Ovary (tissue), 3 donors: ENCODE measurements at regions not wholly inside any gene's neighbourhood (a gene's known extent, or its start where the extent isn't known, plus 50 kb on each side); places are given as distances from the start of the nearest gene placed in this dataset.

Experiments
- EP300 ChIP-seq: sonication (generic); formaldehyde crosslinking; IDR thresholded peaks from one replicate; pipeline ENCODE4 v1.6.1; 2017; ENCODE audit warnings: antibody characterized with exemption
- POLR2A ChIP-seq: fragments of 450-650 bp; IDR thresholded peaks from one replicate; pipeline ENCODE4 v1.6.1; 2017; ENCODE audit warnings: antibody characterized with exemption, mild to moderate bottlenecking, moderate library complexity
- TF ChIP-seq, protein P1 (sequence below), 3 donors: fragments of 450-650 bp in 2 of 3; fragments of 200-600 bp in 1 of 3; IDR thresholded peaks; one replicate each; pipeline versions ENCODE4 v1.5.1 to v1.8.0; 2016 to 2022; ENCODE audit warnings: antibody characterized with exemption in 3 of 3, mild to moderate bottlenecking in 1 of 3
- donor health status: DM: no; HTN: no; CAD: no.

DNA sequence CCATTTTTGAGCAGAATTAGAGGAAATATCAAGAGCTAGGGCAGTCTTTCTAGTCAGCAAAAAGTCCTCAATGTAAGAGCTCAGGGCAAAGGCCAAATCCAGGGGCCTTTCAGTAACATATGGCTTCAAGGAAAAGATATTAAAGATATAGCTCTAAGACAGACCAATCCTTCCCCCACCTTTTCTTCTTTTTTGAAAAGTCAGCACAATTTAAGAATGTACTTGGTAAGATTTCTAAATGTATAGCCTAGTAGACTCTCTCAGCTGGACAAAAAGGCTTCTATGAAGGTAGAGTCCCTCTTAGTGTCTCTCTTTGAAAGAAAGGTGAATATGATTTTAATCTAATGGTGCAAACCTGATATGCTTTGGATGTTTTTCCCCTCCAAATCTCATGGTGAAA, 515.7 kb downstream of the VRK1 start:
- TF ChIP-seq, protein P1, sequence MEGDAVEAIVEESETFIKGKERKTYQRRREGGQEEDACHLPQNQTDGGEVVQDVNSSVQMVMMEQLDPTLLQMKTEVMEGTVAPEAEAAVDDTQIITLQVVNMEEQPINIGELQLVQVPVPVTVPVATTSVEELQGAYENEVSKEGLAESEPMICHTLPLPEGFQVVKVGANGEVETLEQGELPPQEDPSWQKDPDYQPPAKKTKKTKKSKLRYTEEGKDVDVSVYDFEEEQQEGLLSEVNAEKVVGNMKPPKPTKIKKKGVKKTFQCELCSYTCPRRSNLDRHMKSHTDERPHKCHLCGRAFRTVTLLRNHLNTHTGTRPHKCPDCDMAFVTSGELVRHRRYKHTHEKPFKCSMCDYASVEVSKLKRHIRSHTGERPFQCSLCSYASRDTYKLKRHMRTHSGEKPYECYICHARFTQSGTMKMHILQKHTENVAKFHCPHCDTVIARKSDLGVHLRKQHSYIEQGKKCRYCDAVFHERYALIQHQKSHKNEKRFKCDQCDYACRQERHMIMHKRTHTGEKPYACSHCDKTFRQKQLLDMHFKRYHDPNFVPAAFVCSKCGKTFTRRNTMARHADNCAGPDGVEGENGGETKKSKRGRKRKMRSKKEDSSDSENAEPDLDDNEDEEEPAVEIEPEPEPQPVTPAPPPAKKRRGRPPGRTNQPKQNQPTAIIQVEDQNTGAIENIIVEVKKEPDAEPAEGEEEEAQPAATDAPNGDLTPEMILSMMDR (IDR thresholded peaks at IDR 0.05) = no peak
- TF ChIP-seq POLR2A (no peak), EP300 (no peak)
